C4-2B (cell line): ENCODE measurements at regions not wholly inside any gene's neighbourhood (a gene's known extent, or its start where the extent isn't known, plus 50 kb on each side); places are given as distances from the start of the nearest gene placed in this dataset.

Source experiments
- CTCF ChIP-seq: fragments of 450-650 bp; conservative IDR thresholded peaks from 2 replicates; pipeline ENCODE4 v1.5.1; 2017; ENCODE audit warnings: mild to moderate bottlenecking
- ZFX ChIP-seq: fragments of 450-650 bp; IDR thresholded peaks from 2 replicates; pipeline ENCODE4 v1.6.1; 2017

DNA sequence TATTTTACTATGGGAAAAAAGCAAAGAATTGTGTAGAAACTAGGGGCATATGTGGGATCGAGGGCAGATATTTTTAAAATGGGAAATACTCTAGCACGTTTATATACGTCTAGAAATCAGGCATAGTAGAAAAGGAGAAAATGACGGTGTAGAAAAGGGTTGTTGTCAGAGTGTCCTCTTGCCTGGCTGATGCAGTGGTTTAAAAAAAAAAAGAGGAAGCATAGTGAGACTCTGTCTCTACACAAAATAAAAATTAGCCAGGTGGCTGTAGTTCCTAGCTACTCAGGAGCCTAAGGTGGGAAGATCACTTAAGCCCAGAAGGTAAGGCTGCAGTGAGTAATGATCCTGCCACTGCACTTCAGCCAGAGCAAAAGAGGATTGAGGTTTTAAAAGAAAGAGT is 64.7 kb upstream of the LRRC7 start:
- TF ChIP-seq CTCF: no peak
- no peak for TF ChIP-seq ZFX
